Raji (cell line): ENCODE measurements at regions not wholly inside any gene's neighbourhood (a gene's known extent, or its start where the extent isn't known, plus 50 kb on each side); places are given as distances from the start of the nearest gene placed in this dataset.

Experiments used
- POLR2A ChIP-seq: IDR thresholded peaks from 2 replicates; pipeline ENCODE4 v1.6.1; 2011; ENCODE audit warnings: low read depth, low read length, control low read depth; ENCODE audit not compliant: insufficient read depth

GRCh38 chr13:89393758-89394304 is 1722.7 kb downstream of the SLITRK5 start:
- TF ChIP-seq POLR2A: no peak

- no peak for TF ChIP-seq POLR2A
Observed at GRCh38 chr13:89401264-89401675, 1730.1 kb downstream of the SLITRK5 start.

- TF ChIP-seq POLR2A: no peak
Observed at GRCh38 chr13:89402211-89402610, 1731.0 kb downstream of the SLITRK5 start.

- TF ChIP-seq POLR2A: no peak
Observed at GRCh38 chr13:89407357-89407756, 1736.2 kb downstream of the SLITRK5 start.

GRCh38 chr13:89432997-89433396 is 1761.8 kb downstream of the SLITRK5 start:
- no peak for TF ChIP-seq POLR2A

- TF ChIP-seq POLR2A: no peak
Observed at GRCh38 chr13:89454681-89455080, 1783.5 kb downstream of the SLITRK5 start.

GRCh38 chr13:89455225-89455624 is 1784.1 kb downstream of the SLITRK5 start:
- TF ChIP-seq POLR2A: no peak

- no peak for TF ChIP-seq POLR2A
Observed at GRCh38 chr13:89455741-89456140, 1784.6 kb downstream of the SLITRK5 start.

GRCh38 chr13:89457977-89458376 is 1786.8 kb downstream of the SLITRK5 start:
- no peak for TF ChIP-seq POLR2A

GRCh38 chr13:89458456-89458855 is 1787.3 kb downstream of the SLITRK5 start:
- no peak for TF ChIP-seq POLR2A

- TF ChIP-seq POLR2A: no peak
Observed at GRCh38 chr13:89465366-89465765, 1794.2 kb downstream of the SLITRK5 start.

- TF ChIP-seq POLR2A: no peak
Observed at GRCh38 chr13:89468081-89468480, 1796.9 kb downstream of the SLITRK5 start.

- no peak for TF ChIP-seq POLR2A
Observed at GRCh38 chr13:89470901-89471300, 1799.7 kb downstream of the SLITRK5 start.

- no peak for TF ChIP-seq POLR2A
Observed at GRCh38 chr13:89474432-89474831, 1803.3 kb downstream of the SLITRK5 start.

GRCh38 chr13:89486065-89486464 is 1814.9 kb downstream of the SLITRK5 start:
- TF ChIP-seq POLR2A: no peak

GRCh38 chr13:89486709-89487108 is 1815.5 kb downstream of the SLITRK5 start:
- no peak for TF ChIP-seq POLR2A

GRCh38 chr13:89490661-89491060 is 1819.5 kb downstream of the SLITRK5 start:
- TF ChIP-seq POLR2A: no peak

GRCh38 chr13:89496478-89496877 is 1825.3 kb downstream of the SLITRK5 start:
- no peak for TF ChIP-seq POLR2A

GRCh38 chr13:89497658-89498057 is 1826.5 kb downstream of the SLITRK5 start:
- no peak for TF ChIP-seq POLR2A
